Astrocyte (in vitro differentiated cells and primary cell): ENCODE measurements at regions not wholly inside any gene's neighbourhood (a gene's known extent, or its start where the extent isn't known, plus 50 kb on each side); places are given as distances from the start of the nearest gene placed in this dataset.

Experiments used
- DNase-seq: peaks from one replicate; pipeline ENCODE4 v3.0.0-alpha.2; 2010; ENCODE audit warnings: low read depth
- FAIRE-seq: peaks from 2 replicates; lab custom pipeline; 2011; peaks lifted over from hg19 to GRCh38; lab: Jason Lieb, UNC
- H2AFZ ChIP-seq: 2 replicates; pipeline ENCODE4 v1.6.0; 2012; ENCODE audit warnings: low read depth, low read length, inconsistent platforms
- H3K27ac ChIP-seq: 2 replicates; pipeline ENCODE4 v1.5.1; 2011; ENCODE audit warnings: low read depth, low read length, inconsistent platforms
- H3K27me3 ChIP-seq: 2 replicates; pipeline ENCODE4 v1.6.0; 2011; ENCODE audit warnings: low read length, inconsistent platforms; ENCODE audit not compliant: insufficient read depth
- H3K36me3 ChIP-seq: 2 replicates; pipeline ENCODE4 v1.5.1; 2011; ENCODE audit warnings: low read length, inconsistent platforms; ENCODE audit not compliant: insufficient read depth
- H3K4me1 ChIP-seq: 2 replicates; pipeline ENCODE4 v1.5.1; 2011; ENCODE audit warnings: low read length, inconsistent platforms; ENCODE audit not compliant: insufficient read depth
- H3K4me2 ChIP-seq: 2 replicates; pipeline ENCODE4 v1.6.0; 2012; ENCODE audit warnings: low read length, inconsistent platforms
- H3K4me3 ChIP-seq: 2 replicates; pipeline ENCODE4 v1.5.1; 2011; ENCODE audit warnings: low read depth, mild to moderate bottlenecking, low read length, inconsistent platforms; ENCODE audit not compliant: insufficient read depth
- H3K79me2 ChIP-seq: 2 replicates; pipeline ENCODE4 v1.6.0; 2012; ENCODE audit warnings: mild to moderate bottlenecking, low read length, inconsistent platforms; ENCODE audit not compliant: insufficient read depth
- H3K9ac ChIP-seq: 2 replicates; pipeline ENCODE4 v1.6.0; 2012; ENCODE audit warnings: mild to moderate bottlenecking, low read length, inconsistent platforms
- H3K9me3 ChIP-seq: 2 replicates; pipeline ENCODE4 v1.5.1; 2012; ENCODE audit warnings: low read depth, mild to moderate bottlenecking, low read length, inconsistent platforms; ENCODE audit not compliant: insufficient read depth
- H4K20me1 ChIP-seq: 2 replicates; pipeline ENCODE4 v1.6.0; 2012; ENCODE audit warnings: low read length, inconsistent platforms; ENCODE audit not compliant: insufficient read depth
- H3K27ac Mint-ChIP-seq: one replicate; pipeline ENCODE4 v1.8.0; 2021; ENCODE audit warnings: mild to moderate bottlenecking, mixed read lengths; ENCODE audit not compliant: unreplicated experiment
- H3K27me3 Mint-ChIP-seq: one replicate; pipeline ENCODE4 v1.8.0; 2021; ENCODE audit warnings: low read depth, mixed read lengths; ENCODE audit not compliant: unreplicated experiment
- H3K36me3 Mint-ChIP-seq: one replicate; pipeline ENCODE4 v1.8.0; 2021; ENCODE audit warnings: low read depth, mixed read lengths; ENCODE audit not compliant: unreplicated experiment
- H3K4me1 Mint-ChIP-seq: one replicate; pipeline ENCODE4 v1.8.0; 2021; ENCODE audit warnings: low read depth, mixed read lengths; ENCODE audit not compliant: unreplicated experiment
- H3K4me3 Mint-ChIP-seq: one replicate; pipeline ENCODE4 v1.8.0; 2021; ENCODE audit warnings: mild to moderate bottlenecking, moderate library complexity, mixed read lengths; ENCODE audit not compliant: unreplicated experiment
- H3K9me3 Mint-ChIP-seq: one replicate; pipeline ENCODE4 v1.8.0; 2021; ENCODE audit warnings: mild to moderate bottlenecking, mixed read lengths; ENCODE audit not compliant: unreplicated experiment
- CTCF ChIP-seq: IDR thresholded peaks from 2 replicates; pipeline ENCODE4 v1.5.1; 2011; ENCODE audit warnings: low read depth, mild to moderate bottlenecking, inconsistent platforms, low read length, moderate library complexity; ENCODE audit not compliant: insufficient read depth
- EZH2 ChIP-seq: IDR thresholded peaks from 2 replicates; pipeline ENCODE4 v1.6.1; 2012; ENCODE audit warnings: mild to moderate bottlenecking, low read length, inconsistent platforms; ENCODE audit not compliant: insufficient read depth

- H3K79me2 ChIP-seq = no peaks in the 10 kb centered on the region
- no peak overlapping the region for H3K27ac ChIP-seq
- no peak overlapping the region for H2AFZ ChIP-seq
- FAIRE-seq (no peak), DNase-seq (no peak)
- H3K36me3 ChIP-seq = no peaks in the 10 kb centered on the region
- H3K4me3 Mint-ChIP-seq = no peak overlapping the region
- H4K20me1 ChIP-seq = no peaks in the 10 kb centered on the region
- peaks cover 15% of the 10 kb centered on the region for H3K9me3 Mint-ChIP-seq
- H3K27me3 Mint-ChIP-seq = no peaks in the 10 kb centered on the region
- no peaks in the 10 kb centered on the region for H3K36me3 Mint-ChIP-seq
- peaks cover 9% of the 10 kb centered on the region for H3K9me3 ChIP-seq
- H3K9ac ChIP-seq = no peak overlapping the region
- TF ChIP-seq EZH2 = no peak
- TF ChIP-seq CTCF = no peak
- H3K27ac Mint-ChIP-seq = no peak overlapping the region
- no peaks in the 10 kb centered on the region for H3K27me3 ChIP-seq
- H3K4me1 Mint-ChIP-seq = no peaks in the 10 kb centered on the region
- no peak overlapping the region for H3K4me2 ChIP-seq
- H3K4me3 ChIP-seq = no peak overlapping the region
- H3K4me1 ChIP-seq = no peaks in the 10 kb centered on the region
Measured at GRCh38 chr17:14882131-14882530, 383.0 kb downstream of the PMP22 start.

GRCh38 chr17:14875557-14876412 lies 389.3 kb downstream of the PMP22 start:
- no peak overlapping the region for H3K27ac Mint-ChIP-seq
- no peak for FAIRE-seq

More at GRCh38 chr17:14875557-14876412, 389.3 kb downstream of the PMP22 start:
- H3K27me3 ChIP-seq = no peaks in the 10 kb centered on the region
- Mint-ChIP-seq H3K4me3 (no peak overlapping the region), H3K9me3 (no peaks in the 10 kb centered on the region), H3K4me1 (no peaks in the 10 kb centered on the region), H3K36me3 (no peaks in the 10 kb centered on the region), H3K27me3 (no peaks in the 10 kb centered on the region)
- H3K4me1 ChIP-seq = no peaks in the 10 kb centered on the region
- no peak for TF ChIP-seq EZH2
- no peak for TF ChIP-seq CTCF
- no peak overlapping the region for H2AFZ ChIP-seq
- H3K4me3 ChIP-seq = no peak overlapping the region
- no peaks in the 10 kb centered on the region for H4K20me1 ChIP-seq
- H3K27ac ChIP-seq = no peak overlapping the region
- no peak overlapping the region for H3K9ac ChIP-seq
- no peak overlapping the region for H3K4me2 ChIP-seq
- no peaks in the 10 kb centered on the region for H3K9me3 ChIP-seq
- H3K79me2 ChIP-seq = no peaks in the 10 kb centered on the region
- H3K36me3 ChIP-seq = no peaks in the 10 kb centered on the region
- no peak for DNase-seq
